ENCODE measurements at regions not wholly inside any gene's neighbourhood (a gene's known extent, or its start where the extent isn't known, plus 50 kb on each side); places are given as distances from the start of the nearest gene placed in this dataset.

DNA sequence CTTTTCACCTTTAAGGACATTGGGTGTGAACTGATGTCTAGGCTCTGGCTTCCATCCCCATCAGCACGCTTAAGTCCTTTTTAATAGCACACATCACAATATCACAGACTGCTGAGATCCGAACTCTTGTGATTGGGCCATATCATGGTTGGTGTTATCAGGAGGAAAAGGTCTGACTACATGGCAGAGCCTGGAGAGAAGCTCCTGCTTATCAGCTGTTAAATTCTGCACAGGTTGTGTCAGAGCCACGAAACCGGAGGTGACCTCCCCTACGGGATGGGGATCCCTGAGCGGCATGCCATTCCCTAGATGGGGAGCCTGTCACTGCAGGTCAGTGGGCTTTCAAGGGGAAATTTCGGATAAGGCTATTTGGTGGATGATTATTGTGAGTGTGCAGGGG lies 182.4 kb downstream of the INHBA start:
- TF ChIP-seq GATA2 (IDR thresholded peaks at IDR 0.05; ENCODE audit: low read depth, low read length) (no peak), GATA3 (IDR thresholded peaks at IDR 0.05; ENCODE audit: low read depth, low read length) (no peak)
